ENCODE measurements at regions not wholly inside any gene's neighbourhood (a gene's known extent, or its start where the extent isn't known, plus 50 kb on each side); places are given as distances from the start of the nearest gene placed in this dataset.

DNA sequence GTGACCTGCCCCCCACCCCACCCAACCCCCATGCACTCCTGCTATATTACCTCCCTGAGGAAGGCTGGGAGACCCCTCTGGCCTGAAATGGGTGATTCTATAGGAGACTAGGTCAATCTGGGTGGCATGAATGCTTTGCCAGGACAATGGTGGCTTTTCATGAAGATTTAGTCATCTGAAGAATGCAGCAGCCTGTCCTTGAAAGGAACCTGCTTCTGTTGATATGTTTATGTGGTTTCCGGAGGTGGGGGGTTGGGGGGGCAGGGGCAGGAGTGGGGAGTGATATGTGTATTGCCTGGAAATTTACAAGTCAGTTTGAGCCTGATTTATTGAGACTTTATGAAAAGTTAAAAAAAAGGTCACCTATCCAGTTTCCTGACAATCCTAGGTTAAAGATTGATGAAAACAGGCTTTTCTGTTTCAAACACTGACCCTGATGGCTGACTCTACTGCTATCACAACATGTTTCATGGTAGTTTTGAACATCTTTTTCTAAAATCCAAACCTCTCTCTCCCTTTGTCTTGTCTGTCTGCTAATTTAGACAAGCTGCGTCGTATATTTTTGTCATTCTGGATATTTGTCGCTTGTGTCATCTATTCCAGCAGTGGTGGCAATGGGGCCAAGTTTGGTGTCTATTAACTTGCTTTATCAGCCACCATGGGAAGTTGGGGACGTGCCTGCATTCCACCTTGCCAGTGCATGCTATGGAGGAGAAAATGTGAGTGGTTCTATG lies 153.7 kb upstream of the EGFLAM start:
- no peak overlapping the region for H3K27ac ChIP-seq (ENCODE audit: low read length)
- no peaks in the 10 kb centered on the region for H3K36me3 ChIP-seq (ENCODE audit: control insufficient read depth, insufficient read depth, low read length)
- 80% methylated on average over 2 of the region's 5 CpGs for WGBS (ENCODE audit: insufficient coverage, low lambda C conversion rate)
- no peak overlapping the region for H3K4me3 ChIP-seq (ENCODE audit: low read length)
- no peaks in the 10 kb centered on the region for H3K4me1 ChIP-seq (ENCODE audit: control insufficient read depth, insufficient read depth, low read length)
- no peak for DNase-seq
- no peaks in the 10 kb centered on the region for H3K9me3 ChIP-seq (ENCODE audit: control insufficient read depth, low read depth, low read length)
- H3K27me3 ChIP-seq (ENCODE audit: control insufficient read depth, insufficient read depth, low read length), result no peaks in the 10 kb centered on the region

DNA sequence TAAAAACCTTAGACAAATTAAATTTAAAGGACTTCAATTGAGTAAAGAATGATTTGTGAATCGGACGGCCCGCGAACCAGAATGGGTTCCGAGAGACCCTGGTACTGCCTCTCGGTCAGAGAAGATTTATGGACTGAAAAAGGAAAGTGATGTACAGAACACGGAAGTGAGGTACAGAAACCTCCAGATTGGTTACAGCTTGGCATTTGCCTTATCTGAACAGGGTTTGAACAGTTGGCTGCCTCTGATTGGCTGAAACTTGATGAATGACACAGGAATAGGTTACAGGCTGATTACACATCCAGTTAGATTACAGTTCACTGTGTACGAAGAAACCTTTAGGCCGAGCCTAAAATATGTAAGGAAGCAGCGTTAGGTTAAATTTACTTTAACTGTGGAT lies 156.5 kb upstream of the EGFLAM start:
- Histone ChIP-seq H3K36me3 (ENCODE audit: control insufficient read depth, insufficient read depth, low read length) (no peaks in the 10 kb centered on the region), H3K9me3 (ENCODE audit: control insufficient read depth, low read depth, low read length) (no peaks in the 10 kb centered on the region), H3K27ac (ENCODE audit: low read length) (no peak overlapping the region), H3K4me1 (ENCODE audit: control insufficient read depth, insufficient read depth, low read length) (no peaks in the 10 kb centered on the region), H3K4me3 (ENCODE audit: low read length) (no peak overlapping the region), H3K27me3 (ENCODE audit: control insufficient read depth, insufficient read depth, low read length) (no peaks in the 10 kb centered on the region)
- 100% methylated on average over 5 of the region's 10 CpGs for WGBS (ENCODE audit: insufficient coverage, low lambda C conversion rate)
- DNase-seq, result no peak

DNA sequence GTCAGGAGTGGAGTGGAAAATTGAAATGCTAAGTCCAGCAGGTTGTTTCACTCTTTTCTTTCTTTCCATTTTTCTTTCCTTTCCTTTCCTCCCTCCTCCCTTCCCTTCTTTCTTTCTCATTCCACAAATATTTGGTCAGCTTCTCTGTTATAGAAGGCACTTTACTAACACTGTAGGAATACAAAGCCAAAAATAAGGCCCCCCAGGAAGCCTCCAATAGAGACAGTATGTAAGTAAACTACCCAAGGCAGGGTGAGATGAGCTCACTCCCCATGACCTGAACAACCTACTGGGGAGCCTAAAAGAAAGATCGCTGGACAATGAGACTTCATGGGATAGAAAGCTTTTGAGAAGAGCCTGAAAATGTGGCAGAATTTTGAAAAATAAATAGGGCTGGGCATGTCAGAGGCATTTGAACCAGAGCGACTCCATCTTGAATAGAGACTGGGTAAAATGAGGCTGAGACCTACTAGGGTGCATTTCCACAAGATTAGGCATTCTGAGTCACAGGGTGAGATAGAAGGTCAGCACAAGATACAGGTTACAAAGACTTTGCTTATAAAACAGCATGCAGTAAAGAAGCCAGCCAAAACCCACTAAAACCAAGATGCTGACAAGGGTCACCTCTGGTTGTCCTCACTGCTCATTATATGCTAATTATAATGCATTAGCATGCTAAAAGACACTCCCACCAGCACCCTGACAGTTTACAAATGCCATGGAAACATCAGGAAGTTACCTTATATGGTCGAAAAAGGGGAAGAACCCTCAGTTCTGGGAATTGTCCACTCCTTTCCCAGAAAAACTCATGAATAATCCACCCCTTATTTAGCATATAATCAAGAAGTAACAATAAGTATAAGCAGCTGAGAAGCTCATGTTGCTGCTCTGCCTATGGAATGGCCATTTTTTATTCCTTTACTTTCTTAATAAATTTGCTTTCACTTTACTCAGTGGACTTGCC lies 158.9 kb upstream of the EGFLAM start:
- DNase-seq, result no peak
- no CpG with 5 or more reads among the region's 3 CpGs for WGBS (ENCODE audit: insufficient coverage, low lambda C conversion rate)
- H3K9me3 ChIP-seq (ENCODE audit: control insufficient read depth, low read depth, low read length), result no peaks in the 10 kb centered on the region

DNA sequence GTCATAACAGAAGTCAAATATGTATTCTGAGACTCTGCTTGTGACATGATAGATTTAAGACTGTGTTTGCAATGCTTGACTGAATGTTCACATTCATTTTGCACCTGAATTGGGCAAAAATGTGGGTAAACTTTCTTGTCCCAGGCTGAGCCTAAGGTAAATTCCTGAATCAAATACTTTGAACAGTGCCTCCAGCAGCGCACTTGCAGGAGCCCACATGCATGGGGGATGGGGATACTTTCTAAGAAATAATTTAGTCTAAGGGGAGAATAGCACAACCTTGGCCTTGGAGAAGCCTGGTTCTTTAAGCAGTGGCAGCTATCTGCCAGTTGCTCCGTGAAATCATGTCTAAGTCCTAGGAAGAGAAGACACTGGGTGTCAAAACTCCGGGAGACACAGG lies 163.5 kb upstream of the EGFLAM start:
- no peaks in the 10 kb centered on the region for H3K4me1 ChIP-seq (ENCODE audit: control insufficient read depth, insufficient read depth, low read length)
- no peak for DNase-seq
- H3K4me3 ChIP-seq (ENCODE audit: low read length), result no peak overlapping the region
- H3K36me3 ChIP-seq (ENCODE audit: control insufficient read depth, insufficient read depth, low read length), result no peaks in the 10 kb centered on the region
- no peaks in the 10 kb centered on the region for H3K27me3 ChIP-seq (ENCODE audit: control insufficient read depth, insufficient read depth, low read length)
- no CpG with 5 or more reads among the region's 3 CpGs for WGBS (ENCODE audit: insufficient coverage, low lambda C conversion rate)
- no peak overlapping the region for H3K27ac ChIP-seq (ENCODE audit: low read length)
- no peaks in the 10 kb centered on the region for H3K9me3 ChIP-seq (ENCODE audit: control insufficient read depth, low read depth, low read length)

More for the DNA sequence above, 158.9 kb upstream of the EGFLAM start:
- H3K27me3 ChIP-seq (ENCODE audit: control insufficient read depth, insufficient read depth, low read length), result no peaks in the 10 kb centered on the region
- no peaks in the 10 kb centered on the region for H3K4me1 ChIP-seq (ENCODE audit: control insufficient read depth, insufficient read depth, low read length)
- H3K4me3 ChIP-seq (ENCODE audit: low read length), result no peak overlapping the region
- H3K27ac ChIP-seq (ENCODE audit: low read length), result no peak overlapping the region
- no peaks in the 10 kb centered on the region for H3K36me3 ChIP-seq (ENCODE audit: control insufficient read depth, insufficient read depth, low read length)

DNA sequence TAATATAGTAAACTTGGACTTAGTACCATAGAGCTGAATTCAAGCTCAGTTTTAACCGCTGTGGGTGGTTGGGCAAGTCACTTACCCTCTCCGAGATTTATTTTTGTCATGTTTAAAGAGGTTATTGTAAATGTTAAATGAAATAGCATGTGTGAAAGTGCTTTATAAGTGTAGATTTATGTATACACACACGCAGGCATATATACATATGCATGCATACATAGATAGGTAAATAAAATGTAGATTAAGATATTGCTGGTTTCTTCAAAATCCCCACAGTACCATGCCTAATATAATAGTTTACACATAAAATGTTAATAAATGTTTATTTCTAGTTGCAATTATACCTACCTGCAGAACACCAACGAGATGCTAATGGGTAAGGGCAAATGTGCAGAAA lies 164.5 kb upstream of the EGFLAM start:
- no peak for DNase-seq
- H3K4me1 ChIP-seq (ENCODE audit: control insufficient read depth, insufficient read depth, low read length), result no peaks in the 10 kb centered on the region
- 100% methylated on average over 1 of the region's 4 CpGs for WGBS (ENCODE audit: insufficient coverage, low lambda C conversion rate)
- H3K27me3 ChIP-seq (ENCODE audit: control insufficient read depth, insufficient read depth, low read length), result no peaks in the 10 kb centered on the region
- H3K9me3 ChIP-seq (ENCODE audit: control insufficient read depth, low read depth, low read length), result no peaks in the 10 kb centered on the region
- H3K4me3 ChIP-seq (ENCODE audit: low read length), result no peak overlapping the region
- H3K36me3 ChIP-seq (ENCODE audit: control insufficient read depth, insufficient read depth, low read length), result no peaks in the 10 kb centered on the region
- H3K27ac ChIP-seq (ENCODE audit: low read length), result no peak overlapping the region

DNA sequence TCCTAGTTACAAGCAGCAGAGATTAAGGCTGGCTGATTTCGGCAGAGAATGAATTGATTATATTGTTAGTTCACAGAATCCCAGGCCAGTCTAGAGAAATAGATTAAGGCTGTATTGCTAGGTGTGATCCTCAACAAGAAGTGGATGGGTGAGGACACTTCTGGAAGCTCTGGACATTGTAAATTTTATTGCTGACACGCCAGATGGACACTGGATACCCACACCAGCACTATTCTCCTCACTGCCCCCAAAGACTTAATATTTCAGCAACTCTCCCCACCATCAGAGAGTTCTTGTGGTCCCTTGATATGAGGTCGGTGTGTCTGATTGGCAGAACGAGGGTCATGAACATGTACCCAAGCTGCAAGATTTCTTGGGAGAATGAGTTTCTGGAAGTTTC lies 171.6 kb upstream of the EGFLAM start:
- Histone ChIP-seq H3K4me1 (ENCODE audit: control insufficient read depth, insufficient read depth, low read length) (no peaks in the 10 kb centered on the region), H3K27me3 (ENCODE audit: control insufficient read depth, insufficient read depth, low read length) (no peaks in the 10 kb centered on the region), H3K27ac (ENCODE audit: low read length) (no peak overlapping the region), H3K36me3 (ENCODE audit: control insufficient read depth, insufficient read depth, low read length) (no peaks in the 10 kb centered on the region), H3K9me3 (ENCODE audit: control insufficient read depth, low read depth, low read length) (no peaks in the 10 kb centered on the region), H3K4me3 (ENCODE audit: low read length) (no peak overlapping the region)
- no peak for DNase-seq
- WGBS (ENCODE audit: insufficient coverage, low lambda C conversion rate), result no CpG with 5 or more reads among the region's 4 CpGs

DNA sequence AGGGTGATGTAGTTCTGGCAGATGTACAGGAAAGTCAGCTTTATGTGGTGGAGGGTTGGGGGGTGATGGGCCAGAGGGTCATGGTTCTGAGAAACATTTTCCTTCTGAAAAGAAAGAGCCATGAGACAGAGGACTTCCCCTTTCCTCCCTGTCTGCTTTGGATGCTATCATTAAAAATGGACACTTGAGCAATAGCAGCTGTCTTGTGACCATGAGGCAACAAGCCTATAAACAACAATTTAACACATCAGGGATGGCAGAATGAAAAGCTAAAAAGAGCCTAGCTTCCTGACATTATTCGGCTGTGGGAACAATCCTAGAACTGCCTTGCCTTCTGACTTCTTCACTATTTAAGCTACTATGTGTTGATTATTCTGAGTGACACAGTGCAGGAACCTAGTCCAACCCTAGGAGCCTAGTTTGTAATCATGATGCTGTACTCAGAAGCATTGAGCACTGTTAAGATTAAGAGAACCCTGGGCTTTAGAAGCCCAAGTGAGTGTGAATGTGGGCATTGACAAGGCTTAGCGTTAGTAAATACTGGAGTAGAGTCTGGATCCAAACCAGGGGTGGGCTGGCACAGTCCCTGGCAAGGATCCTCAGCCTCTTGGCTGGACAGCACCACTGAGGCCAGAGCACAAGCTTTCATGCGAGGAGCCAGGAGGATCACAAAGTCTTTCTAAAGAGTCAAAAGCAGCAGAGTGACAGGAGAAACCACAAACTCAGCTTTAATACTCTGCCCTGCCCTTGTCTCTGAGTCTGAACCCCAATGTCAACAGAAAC lies 178.5 kb upstream of the EGFLAM start:
- Histone ChIP-seq H3K4me1 (ENCODE audit: control insufficient read depth, insufficient read depth, low read length) (no peaks in the 10 kb centered on the region), H3K36me3 (ENCODE audit: control insufficient read depth, insufficient read depth, low read length) (no peaks in the 10 kb centered on the region), H3K4me3 (ENCODE audit: low read length) (no peak overlapping the region), H3K27me3 (ENCODE audit: control insufficient read depth, insufficient read depth, low read length) (no peaks in the 10 kb centered on the region), H3K27ac (ENCODE audit: low read length) (no peak overlapping the region), H3K9me3 (ENCODE audit: control insufficient read depth, low read depth, low read length) (no peaks in the 10 kb centered on the region)
- no peak for DNase-seq
- WGBS (ENCODE audit: insufficient coverage, low lambda C conversion rate), result 100% methylated on average over 1 of the region's 3 CpGs

DNA sequence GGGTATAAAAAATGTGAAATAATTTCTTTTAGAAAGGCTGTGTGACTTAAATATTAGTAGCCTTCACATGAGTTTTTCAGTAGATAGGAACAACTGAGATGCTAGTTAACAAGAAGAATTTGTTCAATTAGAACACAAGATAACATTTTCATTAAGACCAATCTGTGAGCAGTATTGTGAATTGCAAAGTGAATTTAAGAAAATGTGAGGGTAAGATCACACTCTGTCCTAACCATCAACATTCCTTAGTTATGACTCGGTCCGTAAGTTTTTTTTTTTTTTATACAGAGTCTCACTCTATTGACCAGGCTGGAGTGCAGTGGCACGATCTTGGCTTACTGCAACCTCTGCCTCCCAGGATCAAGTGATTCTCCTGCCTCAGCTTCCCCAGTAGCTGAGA lies 180.2 kb upstream of the EGFLAM start:
- no peaks in the 10 kb centered on the region for H3K27me3 ChIP-seq (ENCODE audit: control insufficient read depth, insufficient read depth, low read length)
- no peak for DNase-seq
- H3K4me3 ChIP-seq (ENCODE audit: low read length), result no peak overlapping the region
- no peaks in the 10 kb centered on the region for H3K36me3 ChIP-seq (ENCODE audit: control insufficient read depth, insufficient read depth, low read length)
- H3K4me1 ChIP-seq (ENCODE audit: control insufficient read depth, insufficient read depth, low read length), result no peaks in the 10 kb centered on the region
- H3K9me3 ChIP-seq (ENCODE audit: control insufficient read depth, low read depth, low read length), result no peaks in the 10 kb centered on the region
- no peak overlapping the region for H3K27ac ChIP-seq (ENCODE audit: low read length)
- WGBS (ENCODE audit: insufficient coverage, low lambda C conversion rate), result no CpG with 5 or more reads among the region's 3 CpGs

DNA sequence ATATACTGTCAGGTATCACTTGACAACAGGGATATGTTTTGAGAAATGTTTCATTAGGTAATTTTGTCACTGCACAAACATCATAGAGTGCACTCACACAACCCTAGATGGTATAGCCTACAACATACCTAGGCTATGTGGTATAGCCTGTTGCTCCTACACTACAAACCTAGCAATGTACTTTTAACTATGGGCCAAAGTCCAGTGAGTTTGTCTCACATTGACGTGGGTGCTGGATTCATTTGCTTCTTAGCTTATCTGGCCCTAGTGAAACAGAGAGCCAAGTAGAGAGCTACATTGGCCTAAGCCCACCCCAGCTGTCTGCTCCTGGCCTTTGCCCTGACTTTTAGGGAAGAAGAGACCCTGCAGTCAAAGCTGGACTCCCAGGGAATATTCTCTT lies 180.7 kb upstream of the EGFLAM start:
- no CpG with 5 or more reads among the region's 1 CpG for WGBS (ENCODE audit: insufficient coverage, low lambda C conversion rate)
- Histone ChIP-seq H3K4me3 (ENCODE audit: low read length) (no peak overlapping the region), H3K27me3 (ENCODE audit: control insufficient read depth, insufficient read depth, low read length) (no peaks in the 10 kb centered on the region), H3K9me3 (ENCODE audit: control insufficient read depth, low read depth, low read length) (no peaks in the 10 kb centered on the region), H3K36me3 (ENCODE audit: control insufficient read depth, insufficient read depth, low read length) (no peaks in the 10 kb centered on the region), H3K27ac (ENCODE audit: low read length) (no peak overlapping the region), H3K4me1 (ENCODE audit: control insufficient read depth, insufficient read depth, low read length) (no peaks in the 10 kb centered on the region)
- DNase-seq, result peak in 1 of 2 donors; percentile 3
